T-helper 1 cell treated with Interleukin-12 subunit alpha and Interleukin-12 subunit beta and Interleukin-4 antibody, amounts not matched to agents 30 ng/mL and 1 ng/mL, for 36 hours (primary cell): ENCODE measurements at regions not wholly inside any gene's neighbourhood (a gene's known extent, or its start where the extent isn't known, plus 50 kb on each side); places are given as distances from the start of the nearest gene placed in this dataset.

Experiments
- intact Hi-C: fragments of 100-400 bp; cut with micrococcal nuclease; formaldehyde crosslinking; loops from one replicate; pipeline ENCODE4 v1.15.1; 2024

DNA sequence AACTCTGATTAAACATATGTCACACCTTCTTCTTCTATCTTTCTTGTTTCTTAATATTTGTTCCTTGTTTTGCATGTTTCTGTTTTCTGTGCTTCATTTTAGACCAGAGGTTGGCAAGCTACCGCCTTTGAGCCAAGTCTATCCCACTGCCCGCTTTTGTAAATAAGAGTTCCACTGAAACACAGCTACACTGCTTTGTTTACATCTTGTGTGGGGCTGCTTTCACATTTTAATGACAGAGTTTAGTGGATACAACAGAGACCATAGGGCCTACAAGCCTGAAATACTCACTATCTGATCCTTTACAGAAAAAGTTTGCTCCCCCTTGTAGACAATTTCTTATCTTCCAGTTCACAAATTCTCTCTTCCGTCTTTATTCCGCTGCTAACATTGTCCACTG is 109.4 kb upstream of the SPACA1 start:
- intact Hi-C loops: no loop called here

DNA sequence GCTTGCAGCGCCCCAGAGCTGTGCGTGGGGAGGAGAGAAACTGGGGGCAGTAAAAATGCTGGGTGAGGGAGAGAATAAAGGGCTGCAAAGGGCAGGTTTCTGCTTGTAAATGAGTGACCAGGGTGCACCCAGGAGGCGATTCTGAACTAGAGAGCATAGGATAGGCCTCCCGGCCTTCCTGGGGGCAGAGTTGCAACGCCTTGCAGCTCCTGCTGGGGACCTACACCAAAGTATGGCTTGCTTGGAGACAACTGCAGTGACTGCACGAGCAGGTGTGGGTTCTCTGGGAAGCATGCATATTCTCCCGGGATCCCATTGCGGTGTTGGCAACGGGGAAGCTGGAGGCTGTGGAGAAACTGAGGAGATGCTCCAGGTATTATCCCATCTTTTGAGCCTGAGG is 111.6 kb upstream of the SPACA1 start:
- intact Hi-C loops: no loop called here

DNA sequence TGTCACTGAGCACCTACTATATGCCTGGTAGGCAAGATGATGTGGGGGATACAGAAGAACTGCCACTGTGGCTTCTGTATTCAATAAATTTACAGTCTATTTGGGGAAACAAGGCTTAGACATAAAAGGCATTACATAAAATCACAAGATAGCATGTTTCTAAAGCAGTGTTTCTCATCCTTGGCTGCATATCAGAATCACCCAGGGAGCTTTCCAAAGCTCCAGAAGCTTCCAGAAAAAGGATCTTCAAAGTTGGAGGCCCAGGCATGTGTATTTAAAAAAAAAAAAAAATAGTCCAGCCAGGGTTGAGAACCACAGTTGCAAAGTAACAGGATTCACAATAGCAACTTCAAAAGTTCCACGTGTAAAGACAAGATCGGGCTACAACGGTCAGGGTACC is 112.4 kb upstream of the SPACA1 start:
- intact Hi-C loops: no loop called here

DNA sequence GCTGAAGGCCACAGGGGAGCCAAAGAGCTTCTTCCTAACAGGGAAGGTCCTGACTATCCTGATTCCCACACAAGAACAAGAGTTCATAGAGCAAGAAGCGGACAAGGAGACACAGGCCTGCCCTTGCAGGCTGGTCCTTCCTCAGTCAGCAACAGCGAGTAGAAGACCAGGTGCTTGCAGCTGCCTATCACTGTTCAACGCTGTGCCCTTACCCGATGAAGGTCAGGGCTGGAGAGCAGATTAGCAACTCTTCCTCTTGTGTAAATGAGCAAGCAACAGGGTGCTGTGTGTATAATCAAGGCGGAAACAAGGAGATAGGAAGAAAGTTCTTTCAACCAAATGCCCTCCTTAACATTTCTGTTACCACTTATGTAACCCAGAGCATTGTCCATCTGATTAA is 115.3 kb upstream of the SPACA1 start:
- intact Hi-C loops: no loop called here

DNA sequence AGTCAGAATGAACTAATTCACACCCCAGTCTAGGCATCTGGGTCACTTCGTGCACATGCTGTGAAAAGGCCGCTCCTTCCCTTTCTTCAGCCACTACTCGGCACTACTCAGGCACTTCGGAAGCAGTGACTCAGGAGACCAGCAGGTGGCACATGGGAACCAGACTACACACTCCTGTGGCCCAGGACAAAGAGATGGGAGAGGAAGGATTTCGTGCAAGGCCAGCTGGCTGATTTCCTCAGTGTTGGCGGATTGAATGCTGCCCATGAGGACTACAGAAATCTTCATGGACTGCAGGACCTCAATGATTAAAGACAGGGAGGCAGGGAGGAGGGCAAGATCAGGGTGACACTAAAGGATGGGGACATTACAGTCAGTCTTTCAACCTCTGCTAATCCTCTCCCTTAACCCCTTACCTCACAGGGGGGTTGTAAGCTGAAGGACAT is 117.8 kb upstream of the SPACA1 start:
- intact Hi-C loops: loop anchor here (1.0 to 5.0 kb wide), 4 partner anchors 307 to 940 kb away; no protein-coding TSS in a partner anchor

DNA sequence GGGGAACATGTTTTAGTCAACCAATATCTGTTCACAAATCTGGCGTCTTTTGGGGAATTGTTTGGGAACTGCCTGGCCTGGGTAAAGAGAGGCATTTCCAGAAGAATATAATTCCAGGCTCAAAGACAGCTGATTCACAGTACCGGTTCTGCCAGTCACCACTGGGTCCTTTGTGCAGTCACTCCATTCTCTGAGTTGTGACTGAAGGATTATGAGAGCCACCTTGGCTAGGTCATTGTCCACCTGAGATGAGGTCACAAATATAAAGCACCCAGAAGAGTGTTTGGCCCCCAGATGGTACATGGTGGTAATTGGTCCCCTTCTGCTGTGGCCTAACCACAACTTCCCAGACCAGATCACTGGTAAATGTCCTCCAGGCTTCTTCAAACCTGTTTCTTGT is 121.0 kb upstream of the SPACA1 start:
- intact Hi-C loops: loop anchor here (5.0 kb wide), 1 partner anchor 311 kb away; no protein-coding TSS in a partner anchor

DNA sequence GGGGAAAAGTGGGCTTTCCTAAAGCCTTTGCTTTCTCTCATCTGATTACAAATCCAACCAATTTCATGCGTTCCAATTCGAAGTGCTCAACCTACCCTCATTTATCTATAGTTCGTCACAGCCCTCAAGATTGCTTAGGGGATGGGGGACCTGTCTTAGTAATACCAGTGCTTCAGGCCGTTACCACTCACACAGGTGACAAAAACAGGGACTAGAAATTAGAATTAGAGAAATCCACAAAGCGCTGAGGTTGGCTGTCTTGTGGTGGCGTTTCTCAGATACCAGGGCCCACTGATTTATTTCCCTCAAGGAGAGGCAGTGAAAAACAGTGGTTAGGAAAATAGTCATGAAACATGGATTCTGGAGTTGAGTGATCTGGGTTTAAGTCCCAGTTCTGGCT is 121.6 kb upstream of the SPACA1 start:
- intact Hi-C loops: loop anchor here (5.0 kb wide), 1 partner anchor 311 kb away; no protein-coding TSS in a partner anchor

DNA sequence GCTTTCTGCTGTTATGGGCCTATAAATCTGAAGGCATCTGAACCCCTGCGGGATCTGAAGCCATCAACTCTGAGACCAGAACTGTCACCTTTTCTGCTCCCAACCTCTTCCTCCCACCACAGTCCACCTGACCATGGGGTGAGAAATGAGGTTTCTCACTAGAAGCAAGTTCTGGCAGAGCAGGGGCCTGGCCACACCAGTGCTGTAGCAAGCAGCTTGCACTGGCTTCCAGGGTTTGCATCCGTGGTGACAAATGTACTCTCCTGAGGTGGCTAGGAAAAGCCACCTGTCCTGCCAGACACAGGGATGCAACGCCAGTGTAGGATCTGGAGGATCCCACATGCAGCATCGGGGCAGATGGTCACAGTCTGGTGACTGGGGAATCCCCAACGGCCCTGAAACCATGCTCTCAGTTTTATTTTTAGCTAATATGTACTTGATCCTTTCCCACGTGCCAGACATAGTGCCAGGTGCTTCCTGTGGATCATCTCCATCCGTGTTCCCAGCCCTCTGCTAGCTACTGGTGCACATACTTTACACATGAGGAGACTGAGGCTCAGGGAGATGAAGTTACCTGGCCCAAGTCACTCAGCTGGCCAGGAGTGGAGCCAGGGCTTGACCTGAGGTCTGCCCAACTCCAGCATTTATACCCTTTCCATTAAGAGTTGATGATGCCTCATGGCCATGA is 122.1 kb upstream of the SPACA1 start:
- intact Hi-C loops: loop anchor here (5.0 kb wide), 1 partner anchor 312 kb away; no protein-coding TSS in a partner anchor

DNA sequence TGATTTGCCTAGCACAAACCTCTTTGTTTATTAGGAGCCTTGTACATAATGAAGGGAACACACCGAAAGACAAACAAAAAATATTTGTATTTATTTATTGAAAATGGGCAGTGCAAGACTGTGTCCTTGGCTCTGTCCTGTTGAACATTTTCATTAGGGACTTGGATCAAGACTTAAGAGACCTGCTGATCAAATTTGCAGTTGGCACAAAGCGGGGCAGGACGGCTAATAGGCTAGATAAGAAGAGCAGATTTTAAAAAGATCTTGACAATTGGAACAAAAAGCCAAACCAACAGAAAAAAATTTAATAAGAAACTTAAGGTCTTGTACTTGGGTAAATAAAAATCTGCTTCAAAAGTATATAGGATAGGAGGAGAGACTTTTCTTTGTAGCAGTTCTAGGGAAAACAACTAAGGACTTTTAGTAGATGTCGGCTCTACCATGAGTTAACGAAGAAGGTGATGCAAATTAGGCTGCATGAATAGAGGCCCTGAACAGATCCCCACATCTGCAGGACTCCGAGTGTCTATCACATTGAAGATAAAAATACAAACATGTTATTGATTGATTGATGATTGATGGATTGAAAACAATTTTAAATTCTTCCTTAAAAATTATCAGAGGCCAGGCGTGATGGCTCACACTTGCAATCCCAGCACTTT is 124.1 kb upstream of the SPACA1 start:
- intact Hi-C loops: no loop called here

DNA sequence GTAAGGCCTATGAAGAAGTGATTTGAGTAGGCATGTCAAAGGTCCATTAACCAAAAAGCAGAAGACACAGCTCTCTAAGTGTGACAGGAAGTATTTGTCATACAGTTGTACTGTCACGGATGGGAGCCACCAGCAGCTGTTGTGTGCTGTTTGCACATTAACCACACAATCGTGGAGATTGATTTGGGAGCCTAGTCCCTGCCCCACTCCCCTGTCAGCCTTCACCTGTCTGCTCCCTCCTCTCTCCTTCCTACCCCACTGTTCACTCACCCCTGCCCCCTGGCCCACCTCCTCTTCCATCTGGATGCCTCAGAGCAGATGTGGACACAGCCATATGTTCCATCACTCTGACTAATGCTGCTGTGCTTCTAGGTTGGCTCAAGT is 124.7 kb upstream of the SPACA1 start:
- intact Hi-C loops: no loop called here

DNA sequence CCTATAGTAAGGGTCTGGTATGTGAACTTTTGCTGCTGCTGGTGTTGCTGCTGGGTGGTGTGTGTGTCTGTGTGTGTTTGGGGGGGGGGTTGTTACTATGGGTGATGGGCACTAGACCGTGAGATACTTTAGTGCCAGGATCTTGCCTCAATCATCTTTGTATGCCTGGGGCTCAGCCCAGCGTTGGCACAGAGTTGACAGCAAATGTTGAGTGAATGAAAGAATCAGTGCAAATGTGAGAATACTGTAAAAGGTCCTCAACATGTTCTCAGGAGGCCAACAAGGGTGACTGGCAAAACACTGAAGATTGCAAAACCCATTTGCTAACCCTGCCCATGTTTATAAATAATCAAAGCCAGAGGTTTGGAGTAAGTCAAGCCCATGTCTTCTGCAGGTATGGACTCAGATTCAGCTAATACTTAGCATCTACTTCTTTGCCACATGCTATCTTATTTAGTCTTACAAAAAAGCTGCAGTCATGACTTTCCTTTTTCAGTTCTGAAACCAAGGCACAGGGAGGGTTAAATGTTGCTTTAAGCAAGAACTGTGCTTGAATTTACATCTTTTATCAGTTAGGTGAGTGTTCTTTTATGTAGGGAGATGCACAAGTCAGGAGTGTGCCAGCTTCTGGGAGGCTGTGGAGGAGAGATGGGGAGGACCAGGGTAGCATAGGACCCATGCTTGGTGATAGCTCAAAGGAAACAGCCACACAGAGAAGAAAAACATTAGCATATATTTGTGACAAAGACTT is 125.3 kb upstream of the SPACA1 start:
- intact Hi-C loops: no loop called here

DNA sequence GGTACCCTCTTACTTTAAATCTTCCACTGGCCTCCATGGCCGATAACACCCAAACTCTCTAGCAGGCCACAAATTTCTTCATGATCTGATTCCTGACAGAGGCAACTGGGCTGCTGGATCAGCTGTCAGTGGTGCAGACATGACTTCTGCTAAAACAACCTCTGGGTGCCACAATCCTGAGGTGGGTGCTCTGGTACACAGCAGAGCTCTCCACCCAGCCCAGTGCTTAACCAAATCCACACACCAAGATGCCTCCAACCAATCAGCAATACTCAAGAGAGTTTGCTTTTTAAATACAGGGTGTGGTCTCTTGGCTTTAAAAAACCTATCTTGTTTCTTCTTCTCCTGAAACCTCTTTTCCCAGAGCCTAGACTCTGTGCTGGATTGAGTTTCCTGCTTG is 126.6 kb upstream of the SPACA1 start:
- intact Hi-C loops: no loop called here

DNA sequence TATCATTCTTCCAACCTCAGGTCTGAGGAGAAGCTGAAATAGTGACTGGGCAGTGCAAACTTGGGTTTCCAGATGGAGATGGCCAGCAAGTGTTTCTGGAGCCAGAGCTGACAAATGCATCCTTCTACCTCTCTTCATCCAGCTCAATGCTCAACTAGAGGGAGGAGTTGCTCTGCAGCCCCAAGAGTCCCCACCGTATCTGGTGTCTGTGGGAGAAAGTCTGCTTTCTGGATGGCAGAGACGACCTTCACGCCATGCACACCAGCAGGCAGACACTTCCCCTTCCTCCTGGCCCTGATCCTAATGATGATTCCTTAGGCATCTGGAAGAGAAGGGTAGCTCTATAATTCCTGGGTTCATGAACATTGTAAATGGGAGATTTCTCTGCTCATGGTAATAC is 127.4 kb upstream of the SPACA1 start:
- intact Hi-C loops: no loop called here

DNA sequence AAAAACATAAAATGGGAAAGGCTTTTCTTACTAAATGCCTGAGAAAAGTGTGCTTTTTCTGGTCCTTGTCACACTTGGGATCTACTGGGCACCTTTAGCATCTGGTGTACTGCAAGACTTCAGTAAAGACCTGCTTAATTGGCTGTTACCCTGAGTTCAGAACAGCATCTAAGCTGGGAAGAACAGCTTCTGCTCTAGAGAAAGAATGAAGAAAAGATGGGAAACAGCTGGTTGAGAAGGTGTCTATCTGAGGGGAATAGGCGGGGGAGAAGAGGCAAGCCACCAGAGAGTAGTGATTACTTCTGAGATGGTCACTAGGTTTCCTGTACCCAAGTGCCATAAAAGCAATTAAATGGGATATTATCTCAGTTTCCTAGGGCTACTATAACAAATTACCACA is 128.2 kb upstream of the SPACA1 start:
- intact Hi-C loops: loop anchor here (5.0 to 10.0 kb wide), 2 partner anchors 87 to 325 kb away; partner anchors contain the start of gene ORC3

DNA sequence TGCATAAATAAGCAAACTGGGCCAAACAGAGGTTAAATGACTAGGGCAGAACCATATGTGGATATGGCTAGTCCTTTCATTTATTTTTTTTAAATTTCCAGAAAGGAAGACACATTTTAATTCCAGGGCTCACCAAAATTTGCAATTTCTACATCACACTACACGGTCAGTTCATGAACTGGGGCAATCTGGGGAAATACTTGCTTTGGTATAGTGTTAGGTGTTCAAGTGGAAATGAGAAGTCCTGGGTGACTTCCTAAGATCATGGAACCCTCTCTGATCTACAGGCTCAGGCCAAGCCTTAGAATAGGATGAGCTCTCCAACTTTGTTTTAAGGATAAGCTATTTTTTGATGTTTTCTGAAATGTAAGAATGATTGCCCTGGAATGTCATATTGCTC is 128.6 kb upstream of the SPACA1 start:
- intact Hi-C loops: loop anchor here (5.0 to 10.0 kb wide), 2 partner anchors 87 to 324 kb away; partner anchors contain the start of gene ORC3

DNA sequence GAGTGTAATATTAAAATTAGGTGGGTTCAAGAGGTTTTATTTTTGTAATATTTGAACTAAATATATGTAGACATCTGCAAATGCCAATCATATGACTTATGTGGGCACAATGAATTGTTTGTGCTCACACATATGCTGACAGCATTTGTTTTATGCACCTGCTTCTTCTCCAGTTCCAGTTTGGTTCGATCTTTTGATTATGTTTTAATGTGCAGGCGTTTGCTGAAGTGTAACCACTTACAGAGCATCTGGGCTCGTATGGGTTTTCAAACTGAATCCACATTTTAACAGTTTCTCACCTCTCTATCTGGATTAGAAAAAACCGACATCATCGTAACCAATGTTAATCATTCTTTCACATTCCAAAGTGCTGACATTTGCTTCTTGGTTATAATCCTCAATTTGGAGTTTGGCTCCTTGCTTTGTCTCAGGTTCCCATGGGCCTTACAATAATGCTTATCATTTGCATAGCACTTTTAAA is 129.1 kb upstream of the SPACA1 start:
- intact Hi-C loops: loop anchor here (5.0 to 10.0 kb wide), 2 partner anchors 86 to 324 kb away; partner anchors contain the start of gene ORC3

DNA sequence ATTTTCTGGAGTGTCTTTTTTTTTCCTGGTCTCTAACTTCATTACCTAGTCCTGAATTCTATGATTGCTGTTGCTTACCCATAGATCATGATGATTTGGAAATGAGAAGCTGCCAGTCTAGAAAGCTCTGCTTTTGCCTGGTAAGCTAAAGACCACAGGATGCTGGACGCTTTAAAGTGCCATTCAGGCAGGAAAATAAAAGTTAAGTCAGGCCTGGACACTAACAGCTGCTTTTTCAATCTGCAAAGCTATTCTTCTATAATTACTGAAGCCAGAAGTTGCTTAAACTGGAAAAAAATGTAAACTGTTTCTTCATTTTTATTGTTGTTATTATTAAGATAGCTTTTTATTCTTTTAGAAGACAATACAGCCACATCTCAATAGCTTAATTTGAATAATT is 129.8 kb upstream of the SPACA1 start:
- intact Hi-C loops: loop anchor here (5.0 to 10.0 kb wide), 2 partner anchors 86 to 323 kb away; partner anchors contain the start of gene ORC3

DNA sequence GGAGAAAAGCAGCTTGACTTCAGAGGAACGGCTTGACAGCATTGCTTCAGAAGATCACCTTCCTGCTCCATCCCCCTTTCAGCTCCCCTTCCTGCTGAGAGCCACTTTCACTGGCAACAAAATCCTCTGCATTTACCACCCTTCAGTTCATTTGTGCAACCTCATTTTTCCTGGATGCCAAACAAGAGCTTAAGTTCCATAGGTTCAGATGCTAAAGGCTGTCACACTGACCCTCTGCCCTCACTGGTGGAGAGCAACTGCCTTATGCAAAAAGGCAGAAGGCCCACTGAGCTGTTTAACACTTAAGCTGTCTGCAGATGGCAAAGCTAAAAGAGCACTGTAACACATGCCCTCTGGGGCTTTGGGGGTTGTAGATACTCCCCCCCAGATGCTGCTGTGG is 131.2 kb upstream of the SPACA1 start:
- intact Hi-C loops: loop anchor here (5.0 to 10.0 kb wide), 2 partner anchors 84 to 322 kb away; partner anchors contain the start of gene ORC3

DNA sequence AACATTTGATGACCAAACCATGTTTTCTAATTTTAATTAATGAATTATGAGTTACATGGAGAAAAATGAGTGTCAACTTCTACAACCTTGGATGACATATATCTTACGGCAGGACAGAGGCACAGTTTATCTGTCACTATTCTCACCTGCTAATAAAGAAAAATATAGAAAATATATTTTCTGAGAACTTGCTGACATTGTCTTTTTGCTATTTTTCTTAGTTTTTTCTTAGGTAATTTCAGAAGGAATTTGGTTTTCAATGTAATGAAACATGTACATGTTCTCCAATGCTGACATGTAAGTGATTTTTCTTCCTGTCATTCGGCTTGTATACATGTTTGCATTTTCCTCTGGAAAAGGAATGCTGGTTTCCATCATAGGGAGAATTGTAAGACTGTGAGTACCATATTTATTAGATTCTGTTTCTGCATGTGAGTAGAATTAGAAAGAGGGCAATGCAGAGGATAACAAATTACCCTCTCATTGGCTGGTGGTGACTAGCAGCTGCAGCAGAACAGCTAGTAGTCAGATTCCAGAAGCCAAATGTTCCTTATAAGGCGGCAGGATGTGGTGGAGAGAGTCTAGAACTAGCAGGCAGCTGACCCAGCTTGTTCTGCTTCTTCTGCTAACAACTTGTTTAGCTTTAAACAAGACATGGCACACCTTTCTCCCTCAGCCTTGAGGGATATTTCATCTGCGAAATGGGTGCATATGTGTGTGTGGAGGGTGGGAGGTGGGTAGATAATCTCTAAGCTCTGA is 132.8 kb upstream of the SPACA1 start:
- intact Hi-C loops: loop anchor here (5.0 to 10.0 kb wide), 2 partner anchors 83 to 320 kb away; partner anchors contain the start of gene ORC3

DNA sequence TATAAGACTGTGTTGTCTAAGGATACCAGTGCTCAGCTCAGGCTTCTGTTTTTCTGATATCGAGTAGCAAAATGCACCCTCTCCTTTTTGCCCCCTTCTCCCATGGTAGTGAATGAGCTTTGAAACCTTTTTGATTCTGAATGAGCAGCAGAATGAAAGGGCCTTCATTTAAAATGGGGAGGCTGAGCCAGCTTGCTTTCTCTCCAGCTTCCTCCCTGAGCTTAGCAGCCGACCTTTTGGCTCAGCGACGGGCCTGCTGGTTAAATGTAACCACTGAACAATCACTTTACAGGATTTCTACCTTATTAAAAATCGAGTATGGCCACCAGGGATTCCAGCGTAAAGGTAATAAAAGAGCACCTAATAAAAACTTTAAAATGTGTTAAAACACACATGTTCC is 133.7 kb upstream of the SPACA1 start:
- intact Hi-C loops: loop anchor here (10.0 kb wide), 1 partner anchor 319 kb away; the partner anchor contains the start of gene ORC3

DNA sequence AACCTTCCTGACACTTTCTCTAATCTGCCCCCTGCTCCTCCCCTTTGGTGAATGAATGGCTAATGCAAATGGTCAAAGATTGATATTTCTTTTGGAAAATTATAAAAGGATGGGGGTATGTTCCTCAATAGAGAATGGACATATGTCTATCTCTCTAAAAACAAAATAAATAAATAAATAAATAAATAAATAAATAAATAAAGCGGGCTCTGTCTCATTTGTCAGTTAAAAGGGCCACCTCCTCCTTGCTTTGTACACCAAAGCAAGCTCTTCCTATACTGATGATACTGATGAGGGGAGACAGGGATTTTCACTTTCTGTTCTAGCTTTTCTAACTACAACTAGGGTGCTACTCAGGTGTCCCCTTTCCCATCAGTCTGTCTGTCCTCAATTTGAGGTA is 135.5 kb upstream of the SPACA1 start:
- intact Hi-C loops: loop anchor here (10.0 kb wide), 1 partner anchor 317 kb away; the partner anchor contains the start of gene ORC3
